GM21381 (cell line): ENCODE measurements at regions not wholly inside any gene's neighbourhood (a gene's known extent, or its start where the extent isn't known, plus 50 kb on each side); places are given as distances from the start of the nearest gene placed in this dataset.
A peak's percentile ranks its signal among the peaks of the same experiment; 100 is the strongest.
"Not testable (repeated sequence)": the region's sequence is repeated elsewhere in the genome, so short reads cannot be mapped to it uniquely, and the experiment has no call there.

Source experiments
- ATAC-seq: cut with Tn5 transposase; IDR thresholded peaks from one replicate; pipeline ENCODE4 v1.9.1; 2021; ENCODE audit warnings: mild to moderate bottlenecking, moderate library complexity; ENCODE audit not compliant: unreplicated experiment

- ATAC-seq, result no peak
Measured at GRCh38 chr3:103937094-103937493, 1429.6 kb upstream of the ALCAM start.

GRCh38 chr3:103947062-103947461 lies 1419.6 kb upstream of the ALCAM start:
- no peak for ATAC-seq

GRCh38 chr3:103949693-103950092 lies 1417.0 kb upstream of the ALCAM start:
- no peak for ATAC-seq

- ATAC-seq, result no peak
Measured at GRCh38 chr3:103950676-103951075, 1416.0 kb upstream of the ALCAM start.

- ATAC-seq, result no peak
Measured at GRCh38 chr3:103953796-103954195, 1412.9 kb upstream of the ALCAM start.

- ATAC-seq, result no peak
Measured at GRCh38 chr3:103960819-103961218, 1405.9 kb upstream of the ALCAM start.

- ATAC-seq, result no peak
Measured at GRCh38 chr3:103963599-103963998, 1403.1 kb upstream of the ALCAM start.

GRCh38 chr3:103965764-103966163 lies 1400.9 kb upstream of the ALCAM start:
- ATAC-seq, result no peak

- ATAC-seq, result no peak
Measured at GRCh38 chr3:103966749-103967148, 1400.0 kb upstream of the ALCAM start.

- peak; percentile 63 for ATAC-seq
Measured at GRCh38 chr3:103968131-103968530, 1398.6 kb upstream of the ALCAM start.

- ATAC-seq, result peak; percentile 79
Measured at GRCh38 chr3:103968751-103969150, 1398.0 kb upstream of the ALCAM start.

- ATAC-seq, result no peak
Measured at GRCh38 chr3:103976931-103977339, 1389.8 kb upstream of the ALCAM start.

- ATAC-seq, result no peak
Measured at GRCh38 chr3:103977417-103977816, 1389.3 kb upstream of the ALCAM start.

GRCh38 chr3:103991461-103992115 lies 1375.1 kb upstream of the ALCAM start:
- ATAC-seq, result no peak

- no peak for ATAC-seq
Measured at GRCh38 chr3:103992469-103992868, 1374.2 kb upstream of the ALCAM start.

GRCh38 chr3:104004956-104005355 lies 1361.8 kb upstream of the ALCAM start:
- no peak for ATAC-seq

GRCh38 chr3:104005815-104006214 lies 1360.9 kb upstream of the ALCAM start:
- ATAC-seq, result no peak

GRCh38 chr3:104018541-104018940 lies 1348.2 kb upstream of the ALCAM start:
- ATAC-seq, result no peak

GRCh38 chr3:104031598-104031997 lies 1335.1 kb upstream of the ALCAM start:
- no peak for ATAC-seq

- ATAC-seq, result no peak
Measured at GRCh38 chr3:104032283-104032682, 1334.4 kb upstream of the ALCAM start.

GRCh38 chr3:104040896-104041295 lies 1325.8 kb upstream of the ALCAM start:
- ATAC-seq, result no peak

GRCh38 chr3:104043001-104043543 lies 1323.6 kb upstream of the ALCAM start:
- ATAC-seq, result not testable (repeated sequence)

- ATAC-seq, result no peak
Measured at GRCh38 chr3:104044002-104044401, 1322.7 kb upstream of the ALCAM start.
